Ishikawa (cell line): ENCODE measurements at regions not wholly inside any gene's neighbourhood (a gene's known extent, or its start where the extent isn't known, plus 50 kb on each side); places are given as distances from the start of the nearest gene placed in this dataset.

Experiments
- CEBPB ChIP-seq: IDR thresholded peaks from 2 replicates; pipeline ENCODE4 v1.6.1; 2012
- EGR1 ChIP-seq: IDR thresholded peaks from 2 replicates; pipeline ENCODE4 v1.6.1; 2012
- EP300 ChIP-seq: IDR thresholded peaks from 2 replicates; pipeline ENCODE4 v1.6.1; 2012; ENCODE audit warnings: borderline replicate concordance
- FOXM1 ChIP-seq: IDR thresholded peaks from 2 replicates; pipeline ENCODE4 v1.6.1; 2012; ENCODE audit warnings: low read depth, borderline replicate concordance
- NFIC ChIP-seq: IDR thresholded peaks from 2 replicates; pipeline ENCODE4 v1.6.1; 2012
- RAD21 ChIP-seq: IDR thresholded peaks from 2 replicates; pipeline ENCODE4 v1.6.1; 2012; ENCODE audit warnings: low read depth
- TAF1 ChIP-seq: IDR thresholded peaks from 2 replicates; pipeline ENCODE4 v1.6.1; 2012; ENCODE audit warnings: low read depth, mild to moderate bottlenecking
- TCF12 ChIP-seq: IDR thresholded peaks from 2 replicates; pipeline ENCODE4 v1.6.1; 2012; ENCODE audit warnings: low read depth
- TEAD4 ChIP-seq: IDR thresholded peaks from 2 replicates; pipeline ENCODE4 v1.6.1; 2012
- YY1 ChIP-seq: IDR thresholded peaks from 2 replicates; pipeline ENCODE4 v1.6.1; 2012; ENCODE audit warnings: low read depth
- TF ChIP-seq, protein P1 (sequence below): IDR thresholded peaks from 2 replicates; pipeline ENCODE4 v1.6.1; 2012; ENCODE audit warnings: low read depth, mild to moderate bottlenecking
- TF ChIP-seq, protein P2 (sequence below): IDR thresholded peaks from 2 replicates; pipeline ENCODE4 v1.6.1; 2012
- TF ChIP-seq, protein P3 (sequence below): IDR thresholded peaks from 2 replicates; pipeline ENCODE4 v1.6.1; 2012

DNA sequence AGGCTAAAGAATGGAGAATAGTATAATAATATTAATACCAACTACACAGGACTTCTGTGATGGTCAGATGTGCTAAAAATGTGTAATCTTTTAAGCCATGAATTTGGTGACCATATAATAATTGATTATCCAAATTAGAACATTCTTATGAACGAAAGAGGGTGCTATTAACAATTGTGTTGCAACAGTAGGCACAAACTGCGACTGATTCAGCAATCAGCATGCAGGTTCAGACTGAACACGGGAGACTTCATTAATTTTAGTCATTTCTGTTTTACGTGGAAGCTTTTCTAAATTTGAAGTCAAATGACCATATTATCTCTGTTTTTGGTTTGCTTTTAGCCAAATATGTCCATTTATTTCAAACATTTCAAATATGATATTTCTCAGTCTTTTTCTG, 54.6 kb upstream of the CHST9 start:
- TF ChIP-seq TCF12 = no peak

DNA sequence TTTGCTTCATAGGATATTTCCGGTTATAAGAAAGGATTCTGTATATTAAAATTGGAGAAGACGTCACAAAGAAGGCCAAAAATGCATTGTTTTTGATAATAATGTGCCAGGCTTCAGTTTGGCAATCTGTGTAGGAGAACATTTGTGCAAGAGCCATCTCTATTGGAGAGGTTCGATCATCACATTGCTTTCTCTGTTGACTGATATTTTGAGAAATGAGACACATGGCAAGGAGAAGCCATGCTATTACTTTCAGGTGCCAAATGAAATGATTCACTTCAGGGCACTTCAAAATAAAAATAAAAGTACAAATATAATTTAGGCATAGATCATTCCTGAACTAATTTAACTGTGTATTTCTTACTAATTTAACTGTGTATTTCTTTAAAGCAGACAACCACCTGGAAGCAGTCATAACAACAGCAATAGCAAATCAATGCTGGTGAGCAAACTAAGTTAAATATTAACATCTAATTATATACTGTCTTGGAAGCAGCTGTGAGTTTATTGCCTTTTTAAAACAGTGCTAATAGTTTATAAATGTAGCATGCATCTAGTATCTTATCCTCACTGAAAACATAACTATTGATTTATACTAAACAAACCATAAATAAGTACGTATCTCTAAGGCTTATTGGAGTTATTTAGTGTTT, 50.2 kb upstream of the CHST9 start:
- no peak for TF ChIP-seq YY1
- TF ChIP-seq, protein P1, sequence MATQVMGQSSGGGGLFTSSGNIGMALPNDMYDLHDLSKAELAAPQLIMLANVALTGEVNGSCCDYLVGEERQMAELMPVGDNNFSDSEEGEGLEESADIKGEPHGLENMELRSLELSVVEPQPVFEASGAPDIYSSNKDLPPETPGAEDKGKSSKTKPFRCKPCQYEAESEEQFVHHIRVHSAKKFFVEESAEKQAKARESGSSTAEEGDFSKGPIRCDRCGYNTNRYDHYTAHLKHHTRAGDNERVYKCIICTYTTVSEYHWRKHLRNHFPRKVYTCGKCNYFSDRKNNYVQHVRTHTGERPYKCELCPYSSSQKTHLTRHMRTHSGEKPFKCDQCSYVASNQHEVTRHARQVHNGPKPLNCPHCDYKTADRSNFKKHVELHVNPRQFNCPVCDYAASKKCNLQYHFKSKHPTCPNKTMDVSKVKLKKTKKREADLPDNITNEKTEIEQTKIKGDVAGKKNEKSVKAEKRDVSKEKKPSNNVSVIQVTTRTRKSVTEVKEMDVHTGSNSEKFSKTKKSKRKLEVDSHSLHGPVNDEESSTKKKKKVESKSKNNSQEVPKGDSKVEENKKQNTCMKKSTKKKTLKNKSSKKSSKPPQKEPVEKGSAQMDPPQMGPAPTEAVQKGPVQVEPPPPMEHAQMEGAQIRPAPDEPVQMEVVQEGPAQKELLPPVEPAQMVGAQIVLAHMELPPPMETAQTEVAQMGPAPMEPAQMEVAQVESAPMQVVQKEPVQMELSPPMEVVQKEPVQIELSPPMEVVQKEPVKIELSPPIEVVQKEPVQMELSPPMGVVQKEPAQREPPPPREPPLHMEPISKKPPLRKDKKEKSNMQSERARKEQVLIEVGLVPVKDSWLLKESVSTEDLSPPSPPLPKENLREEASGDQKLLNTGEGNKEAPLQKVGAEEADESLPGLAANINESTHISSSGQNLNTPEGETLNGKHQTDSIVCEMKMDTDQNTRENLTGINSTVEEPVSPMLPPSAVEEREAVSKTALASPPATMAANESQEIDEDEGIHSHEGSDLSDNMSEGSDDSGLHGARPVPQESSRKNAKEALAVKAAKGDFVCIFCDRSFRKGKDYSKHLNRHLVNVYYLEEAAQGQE = no peak
- TF ChIP-seq EGR1 = no peak
- TF ChIP-seq RAD21 = no peak
- TF ChIP-seq, protein P2, sequence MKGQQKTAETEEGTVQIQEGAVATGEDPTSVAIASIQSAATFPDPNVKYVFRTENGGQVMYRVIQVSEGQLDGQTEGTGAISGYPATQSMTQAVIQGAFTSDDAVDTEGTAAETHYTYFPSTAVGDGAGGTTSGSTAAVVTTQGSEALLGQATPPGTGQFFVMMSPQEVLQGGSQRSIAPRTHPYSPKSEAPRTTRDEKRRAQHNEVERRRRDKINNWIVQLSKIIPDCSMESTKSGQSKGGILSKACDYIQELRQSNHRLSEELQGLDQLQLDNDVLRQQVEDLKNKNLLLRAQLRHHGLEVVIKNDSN = no peak
- no peak for TF ChIP-seq FOXM1
- TF ChIP-seq TEAD4 = no peak
- TF ChIP-seq TAF1 = no peak
- TF ChIP-seq TCF12 = no peak
- TF ChIP-seq EP300 = no peak
- TF ChIP-seq, protein P3, sequence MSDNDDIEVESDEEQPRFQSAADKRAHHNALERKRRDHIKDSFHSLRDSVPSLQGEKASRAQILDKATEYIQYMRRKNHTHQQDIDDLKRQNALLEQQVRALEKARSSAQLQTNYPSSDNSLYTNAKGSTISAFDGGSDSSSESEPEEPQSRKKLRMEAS = no peak
- TF ChIP-seq NFIC = no peak
- no peak for TF ChIP-seq CEBPB
